ENCODE measurements at regions not wholly inside any gene's neighbourhood (a gene's known extent, or its start where the extent isn't known, plus 50 kb on each side); places are given as distances from the start of the nearest gene placed in this dataset.

GRCh38 chr12:124389725-124390441 is 95.0 kb downstream of the RFLNA start:
- no peak for TF ChIP-seq CTCF (IDR thresholded peaks at IDR 0.05)
- TF ChIP-seq POLR2A (IDR thresholded peaks at IDR 0.05): no peak
